DMS153 treated with DMSO at 0.1 percent for 48 hours (cell line): ENCODE measurements at regions not wholly inside any gene's neighbourhood (a gene's known extent, or its start where the extent isn't known, plus 50 kb on each side); places are given as distances from the start of the nearest gene placed in this dataset.
"Not testable (repeated sequence)": the region's sequence is repeated elsewhere in the genome, so short reads cannot be mapped to it uniquely, and the experiment has no call there.

Source experiments
- DNase-seq: peaks from one replicate; lab custom pipeline; 2025; ENCODE audit not compliant: unreplicated experiment; lab: John Stamatoyannopoulos, UW

GRCh38 chr7:12930534-12930933, 243.1 kb downstream of the ARL4A start:
- no peak for DNase-seq

- DNase-seq, result not testable (repeated sequence)
Observed at GRCh38 chr7:12931465-12931864, 244.0 kb downstream of the ARL4A start.

GRCh38 chr7:12939694-12940093, 252.3 kb downstream of the ARL4A start:
- DNase-seq, result no peak

GRCh38 chr7:12941512-12941911, 254.1 kb downstream of the ARL4A start:
- no peak for DNase-seq

GRCh38 chr7:12942609-12943008, 255.2 kb downstream of the ARL4A start:
- DNase-seq, result peak; percentile 24

- DNase-seq, result no peak
Observed at GRCh38 chr7:12943781-12944180, 256.3 kb downstream of the ARL4A start.

- DNase-seq, result no peak
Observed at GRCh38 chr7:12945901-12946300, 258.5 kb downstream of the ARL4A start.

- no peak for DNase-seq
Observed at GRCh38 chr7:12947465-12947864, 260.0 kb downstream of the ARL4A start.

GRCh38 chr7:12949060-12949931, 261.9 kb downstream of the ARL4A start:
- DNase-seq, result no peak

GRCh38 chr7:12951397-12951801, 264.0 kb downstream of the ARL4A start:
- no peak for DNase-seq

GRCh38 chr7:12954380-12955033, 267.1 kb downstream of the ARL4A start:
- DNase-seq, result no peak

- no peak for DNase-seq
Observed at GRCh38 chr7:12957487-12957886, 270.1 kb downstream of the ARL4A start.

- DNase-seq, result no peak
Observed at GRCh38 chr7:12961910-12962480, 274.6 kb downstream of the ARL4A start.

- no peak for DNase-seq
Observed at GRCh38 chr7:12963435-12963834, 276.0 kb downstream of the ARL4A start.

- DNase-seq, result no peak
Observed at GRCh38 chr7:12964836-12965235, 277.4 kb downstream of the ARL4A start.

- DNase-seq, result no peak
Observed at GRCh38 chr7:12965767-12966166, 278.3 kb downstream of the ARL4A start.

GRCh38 chr7:12967322-12967721, 279.9 kb downstream of the ARL4A start:
- no peak for DNase-seq

- no peak for DNase-seq
Observed at GRCh38 chr7:12968836-12969422, 281.5 kb downstream of the ARL4A start.

GRCh38 chr7:12970626-12971025, 283.2 kb downstream of the ARL4A start:
- no peak for DNase-seq

- no peak for DNase-seq
Observed at GRCh38 chr7:12974451-12975166, 287.2 kb downstream of the ARL4A start.

- DNase-seq, result no peak
Observed at GRCh38 chr7:12975412-12975811, 288.0 kb downstream of the ARL4A start.
